ENCODE measurements at regions not wholly inside any gene's neighbourhood (a gene's known extent, or its start where the extent isn't known, plus 50 kb on each side); places are given as distances from the start of the nearest gene placed in this dataset.

DNA sequence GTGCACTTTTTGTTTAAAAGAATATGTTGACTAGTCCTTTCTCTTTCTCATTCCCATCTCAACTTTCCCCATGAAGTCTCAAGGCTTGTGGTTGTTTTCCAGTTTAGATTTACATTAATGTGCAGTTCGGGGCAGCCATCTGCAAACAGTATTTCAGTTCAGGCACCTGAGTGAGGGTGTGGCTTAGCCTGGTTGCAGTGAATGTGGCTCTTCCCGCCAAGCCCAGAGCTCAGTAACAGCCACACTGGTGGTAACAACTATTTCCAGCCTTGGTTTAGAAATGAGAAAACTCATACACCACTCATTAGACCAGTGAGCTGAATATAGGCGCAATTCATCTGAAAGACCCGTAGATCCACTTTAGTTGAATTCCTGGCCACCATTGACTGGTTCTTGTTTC, 394.3 kb downstream of the CMPK2 start:
- Mint-ChIP-seq H3K36me3 (ENCODE audit: insufficient read depth) (no peaks in the 10 kb centered on the region), H3K9me3 (peaks cover 8% of the 10 kb centered on the region), H3K4me1 (no peaks in the 10 kb centered on the region), H3K27me3 (no peaks in the 10 kb centered on the region), H3K4me3 (no peak overlapping the region), H3K27ac (ENCODE audit: low read depth) (no peak overlapping the region)
- ATAC-seq (replicated peaks; ENCODE audit: extremely low read depth, poor library complexity, severe bottlenecking) = no peak
- no peak for DNase-seq (ENCODE audit: low spot score in 2 of 2)

DNA sequence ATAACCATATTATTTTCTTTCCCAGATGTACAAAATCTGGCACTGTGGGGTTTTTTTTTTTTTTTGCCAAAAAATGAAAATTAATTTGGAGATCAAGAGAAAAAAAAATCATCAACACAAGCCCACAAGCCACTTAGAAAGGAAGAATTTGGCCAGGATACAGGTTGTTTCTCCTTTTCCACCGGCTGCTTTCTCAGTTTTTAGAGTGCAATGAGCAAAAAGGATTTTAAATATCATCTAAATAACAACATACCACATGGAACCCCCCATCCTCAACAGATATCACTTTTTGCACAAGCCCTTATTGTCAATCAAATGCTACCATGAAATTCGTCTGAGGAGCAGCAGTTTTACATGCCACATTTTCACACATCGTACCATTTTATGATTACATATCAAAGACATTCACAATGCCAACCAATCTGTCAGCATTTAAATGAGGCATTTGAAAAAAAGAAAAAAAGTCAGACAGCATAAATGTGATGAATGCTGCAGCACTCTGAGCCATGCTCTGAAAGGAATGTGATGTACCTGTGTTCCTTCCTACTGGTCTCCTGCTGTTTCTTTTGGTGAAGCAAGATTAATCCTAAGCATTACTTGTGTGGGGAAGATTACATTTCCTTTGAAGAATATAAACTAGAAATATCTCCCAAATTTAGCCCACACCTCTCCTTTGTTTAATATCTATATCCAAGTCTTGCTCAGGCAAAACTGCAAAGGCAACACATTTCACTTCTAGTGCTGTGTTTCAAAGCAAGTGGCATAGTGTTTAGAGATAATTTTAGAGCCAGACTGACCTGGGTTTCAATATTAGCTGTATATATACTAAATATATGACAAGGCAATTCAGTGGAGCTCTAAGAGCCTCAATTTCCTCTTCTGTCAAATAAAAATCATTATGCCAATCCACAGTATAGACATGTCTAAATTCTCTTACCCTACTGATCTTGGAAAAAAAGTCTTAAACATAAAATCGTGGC, 391.3 kb downstream of the CMPK2 start:
- no peak overlapping the region for H3K27ac Mint-ChIP-seq (ENCODE audit: low read depth)
- H3K9me3 Mint-ChIP-seq = peaks cover 7% of the 10 kb centered on the region
- H3K4me3 Mint-ChIP-seq = no peak overlapping the region
- H3K4me1 Mint-ChIP-seq = no peaks in the 10 kb centered on the region
- no peak for DNase-seq (ENCODE audit: low spot score in 2 of 2)
- H3K27me3 Mint-ChIP-seq = no peaks in the 10 kb centered on the region
- H3K36me3 Mint-ChIP-seq (ENCODE audit: insufficient read depth) = no peaks in the 10 kb centered on the region
- ATAC-seq (replicated peaks; ENCODE audit: extremely low read depth, poor library complexity, severe bottlenecking) = no peak

DNA sequence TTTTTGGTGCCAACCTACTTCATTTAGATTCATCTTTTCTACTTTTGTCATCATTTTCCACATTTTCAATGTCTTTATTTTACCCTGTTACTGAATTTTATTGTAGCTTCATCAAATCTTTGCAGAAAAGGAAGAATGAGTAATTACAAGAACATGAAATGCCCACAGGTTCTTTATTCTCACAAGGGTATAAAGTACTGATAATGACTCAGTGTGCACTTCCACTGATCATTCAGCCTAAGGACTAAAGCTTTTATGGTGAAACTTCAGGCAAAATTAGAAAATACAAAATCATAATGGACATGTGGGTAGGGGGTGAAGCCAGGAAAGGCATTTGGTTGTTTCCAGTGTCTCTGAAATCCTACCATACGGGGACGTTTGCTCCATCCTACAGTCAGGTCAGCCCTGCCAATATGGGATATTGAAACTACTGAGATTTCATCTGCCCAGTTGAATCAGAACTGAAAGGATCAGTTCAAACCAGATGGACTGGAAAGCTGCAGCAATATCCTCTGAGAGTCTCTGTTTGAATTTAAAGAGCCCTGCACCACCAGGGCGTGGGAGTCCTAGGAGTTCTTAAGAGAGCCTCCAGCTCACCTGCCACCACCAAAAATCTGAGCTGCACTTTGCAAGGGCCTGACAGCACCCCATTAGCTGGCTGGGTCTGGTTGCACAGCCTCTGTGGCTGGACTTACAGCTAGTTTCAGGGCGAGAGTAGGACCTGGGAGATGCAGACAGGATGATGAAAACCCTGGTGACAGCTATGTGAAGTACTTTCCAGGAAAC, 390.4 kb downstream of the CMPK2 start:
- H3K27me3 Mint-ChIP-seq = no peaks in the 10 kb centered on the region
- H3K4me1 Mint-ChIP-seq = no peaks in the 10 kb centered on the region
- ATAC-seq (replicated peaks; ENCODE audit: extremely low read depth, poor library complexity, severe bottlenecking) (no peak), DNase-seq (ENCODE audit: low spot score in 2 of 2) (no peak)
- H3K4me3 Mint-ChIP-seq = no peak overlapping the region
- H3K9me3 Mint-ChIP-seq = peaks cover 6% of the 10 kb centered on the region
- H3K36me3 Mint-ChIP-seq (ENCODE audit: insufficient read depth) = no peaks in the 10 kb centered on the region
- H3K27ac Mint-ChIP-seq (ENCODE audit: low read depth) = no peak overlapping the region

DNA sequence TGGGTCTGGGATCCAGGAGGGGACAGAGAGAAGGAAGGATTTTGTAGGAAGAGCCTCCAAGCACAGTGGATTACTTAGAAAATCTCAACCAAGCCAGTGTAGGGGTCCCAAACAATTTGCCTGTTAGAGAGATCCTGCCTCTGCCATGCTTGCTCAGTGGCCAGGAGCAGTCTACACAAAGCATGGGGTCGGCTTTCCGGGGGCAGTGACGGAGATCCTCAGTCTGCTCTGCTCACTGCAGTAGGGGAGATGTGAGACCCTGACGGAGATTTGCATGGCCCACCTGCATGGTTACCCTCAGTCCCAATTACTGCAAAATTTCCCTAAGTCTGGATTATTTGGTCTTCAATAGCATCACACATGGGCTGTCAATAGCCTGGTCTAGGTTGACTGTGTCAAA, 385.2 kb downstream of the CMPK2 start:
- no peak for ATAC-seq (replicated peaks; ENCODE audit: extremely low read depth, poor library complexity, severe bottlenecking)
- no peak for DNase-seq (ENCODE audit: low spot score in 2 of 2)
- Mint-ChIP-seq H3K4me3 (no peak overlapping the region), H3K27me3 (no peaks in the 10 kb centered on the region), H3K9me3 (peaks cover 6% of the 10 kb centered on the region), H3K36me3 (ENCODE audit: insufficient read depth) (no peaks in the 10 kb centered on the region), H3K27ac (ENCODE audit: low read depth) (no peak overlapping the region), H3K4me1 (no peaks in the 10 kb centered on the region)

DNA sequence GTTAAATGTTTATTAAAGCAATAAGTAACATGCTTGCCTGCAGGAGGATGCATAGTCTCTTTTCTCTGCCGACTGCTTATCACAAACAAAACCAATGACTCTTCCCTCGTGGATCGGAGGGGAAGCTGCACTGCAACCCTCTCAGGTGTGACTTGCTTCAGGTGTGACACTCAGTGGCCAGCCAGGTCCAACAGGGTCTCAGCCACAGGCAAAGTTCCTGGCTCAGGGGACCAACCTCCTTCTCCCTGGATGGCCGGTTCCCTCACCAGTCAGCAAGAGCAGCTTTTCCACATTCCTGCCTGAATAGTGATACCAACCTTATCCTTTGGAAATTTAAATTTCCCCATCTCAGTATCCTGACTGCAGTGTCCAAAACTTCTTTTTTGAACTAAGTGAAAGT, 383.5 kb downstream of the CMPK2 start:
- Mint-ChIP-seq H3K27me3 (no peaks in the 10 kb centered on the region), H3K9me3 (no peaks in the 10 kb centered on the region), H3K4me3 (no peak overlapping the region), H3K27ac (ENCODE audit: low read depth) (no peak overlapping the region), H3K4me1 (no peaks in the 10 kb centered on the region), H3K36me3 (ENCODE audit: insufficient read depth) (no peaks in the 10 kb centered on the region)
- DNase-seq (ENCODE audit: low spot score in 2 of 2) (no peak), ATAC-seq (replicated peaks; ENCODE audit: extremely low read depth, poor library complexity, severe bottlenecking) (no peak)

DNA sequence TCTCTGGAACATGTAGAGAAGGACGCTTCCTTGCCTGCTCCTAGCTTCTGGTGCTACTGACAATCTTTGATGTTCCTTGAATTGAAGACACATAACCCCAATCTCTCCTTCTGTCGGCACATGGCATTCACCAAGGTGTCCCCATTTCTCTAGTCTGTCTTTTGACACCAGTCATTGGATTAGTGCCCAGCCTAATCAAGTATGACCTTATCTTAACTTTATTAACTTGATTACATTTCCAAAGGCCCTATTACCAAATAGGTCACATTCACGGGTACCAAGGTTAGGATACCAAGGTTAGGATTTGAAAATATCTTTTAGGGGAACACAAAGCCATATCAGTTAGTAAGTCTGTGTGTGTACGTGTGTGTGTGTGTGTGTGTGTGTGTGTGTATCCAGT, 377.9 kb downstream of the CMPK2 start:
- Mint-ChIP-seq H3K9me3 (no peaks in the 10 kb centered on the region), H3K36me3 (ENCODE audit: insufficient read depth) (no peaks in the 10 kb centered on the region)

DNA sequence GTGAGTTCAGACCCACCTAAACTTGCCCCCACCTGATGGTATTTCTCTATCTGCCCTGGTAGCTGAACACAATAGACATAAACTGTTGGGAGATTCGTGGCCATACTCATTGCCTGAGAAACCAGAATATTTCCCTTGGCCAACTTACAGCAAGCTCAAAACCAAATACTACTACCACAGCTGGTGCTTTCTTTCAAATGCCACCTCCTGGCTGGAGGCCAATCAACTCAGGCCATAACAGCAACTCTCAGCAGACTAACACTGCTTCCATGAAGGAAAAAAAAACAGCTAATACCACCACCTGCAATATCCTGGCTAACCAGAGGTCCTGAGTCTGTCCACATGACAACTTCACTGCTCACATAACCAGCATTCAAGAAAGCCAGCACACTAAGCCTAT, 373.1 kb downstream of the CMPK2 start:
- Mint-ChIP-seq H3K4me1 (no peaks in the 10 kb centered on the region), H3K9me3 (no peaks in the 10 kb centered on the region), H3K27me3 (no peaks in the 10 kb centered on the region), H3K36me3 (ENCODE audit: insufficient read depth) (peaks cover 1% of the 10 kb centered on the region), H3K4me3 (no peak overlapping the region), H3K27ac (ENCODE audit: low read depth) (no peak overlapping the region)
- no peak for ATAC-seq (replicated peaks; ENCODE audit: extremely low read depth, poor library complexity, severe bottlenecking)
- no peak for DNase-seq (ENCODE audit: low spot score in 2 of 2)

More for the DNA sequence above, 377.9 kb downstream of the CMPK2 start:
- no peak for DNase-seq (ENCODE audit: low spot score in 2 of 2)
- Mint-ChIP-seq H3K27me3 (no peaks in the 10 kb centered on the region), H3K27ac (ENCODE audit: low read depth) (no peak overlapping the region), H3K4me1 (no peaks in the 10 kb centered on the region), H3K4me3 (no peak overlapping the region)
- no peak for ATAC-seq (replicated peaks; ENCODE audit: extremely low read depth, poor library complexity, severe bottlenecking)

DNA sequence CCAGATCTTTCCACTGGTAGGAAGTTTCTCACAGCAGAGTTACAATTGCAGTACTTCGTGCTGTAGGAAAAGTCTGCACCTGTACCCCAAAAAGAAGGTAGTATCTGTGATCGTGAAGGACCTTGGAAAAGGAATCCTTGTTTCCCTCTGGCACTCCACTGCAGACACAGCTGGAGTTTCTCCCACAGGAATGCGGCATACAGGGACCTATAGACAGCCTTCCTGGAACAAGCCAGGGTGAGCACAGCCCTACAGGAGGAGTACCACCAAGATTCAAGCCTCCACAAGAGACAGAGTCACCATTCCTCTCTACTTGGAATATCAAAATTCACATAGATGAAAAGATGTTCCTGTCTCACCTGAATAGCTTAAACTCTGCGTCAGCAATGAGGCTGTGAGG, 372.4 kb downstream of the CMPK2 start:
- Mint-ChIP-seq H3K9me3 (no peaks in the 10 kb centered on the region), H3K27me3 (no peaks in the 10 kb centered on the region), H3K4me1 (no peaks in the 10 kb centered on the region), H3K36me3 (ENCODE audit: insufficient read depth) (peaks cover 1% of the 10 kb centered on the region), H3K4me3 (no peak overlapping the region), H3K27ac (ENCODE audit: low read depth) (no peak overlapping the region)
- no peak for DNase-seq (ENCODE audit: low spot score in 2 of 2)
- ATAC-seq (replicated peaks; ENCODE audit: extremely low read depth, poor library complexity, severe bottlenecking) = no peak

DNA sequence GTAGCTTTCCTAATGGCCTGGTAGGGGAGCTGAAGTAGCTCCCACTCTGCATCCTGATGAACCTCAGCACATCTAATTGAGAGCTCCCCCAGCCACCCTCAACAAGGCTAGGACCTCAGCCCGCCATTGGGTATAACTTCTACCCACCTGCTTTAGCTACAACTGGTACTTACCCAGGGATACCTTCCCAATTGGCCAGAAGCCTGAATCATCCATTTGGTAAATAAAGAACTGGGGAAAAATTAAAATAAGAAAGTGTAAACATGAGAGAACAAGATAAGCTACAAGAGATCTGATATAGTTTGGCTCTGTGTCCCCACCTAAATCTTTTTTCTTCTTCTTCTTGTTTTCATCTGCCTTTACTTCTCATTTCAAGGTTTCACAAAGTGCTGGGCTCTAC, 372.0 kb downstream of the CMPK2 start:
- Mint-ChIP-seq H3K4me1 (no peaks in the 10 kb centered on the region), H3K27me3 (no peaks in the 10 kb centered on the region)
- no peak for ATAC-seq (replicated peaks; ENCODE audit: extremely low read depth, poor library complexity, severe bottlenecking)

DNA sequence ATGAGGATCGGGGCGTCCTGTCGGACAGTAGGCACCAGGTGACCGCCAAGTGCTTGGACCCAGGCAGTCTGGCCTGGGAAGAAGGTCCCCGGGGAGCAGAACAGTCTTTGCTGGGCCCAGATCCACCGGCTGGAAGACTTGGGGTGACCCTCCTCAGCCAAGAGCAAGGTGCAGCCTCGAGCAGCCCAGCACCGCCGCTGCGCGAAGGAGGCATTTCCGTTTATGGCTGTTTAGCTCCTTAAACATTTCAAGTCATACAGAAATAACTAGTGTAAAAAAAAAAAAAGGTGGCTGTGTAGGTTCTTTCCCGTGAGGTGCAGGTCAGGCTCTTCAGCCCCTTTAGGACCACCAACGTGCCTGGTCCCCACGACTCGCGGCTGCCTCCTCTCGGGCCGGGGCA, 370.2 kb downstream of the CMPK2 start:
- H3K27me3 Mint-ChIP-seq = no peaks in the 10 kb centered on the region
- H3K36me3 Mint-ChIP-seq (ENCODE audit: insufficient read depth) = peaks cover 1% of the 10 kb centered on the region
- H3K4me3 Mint-ChIP-seq = no peak overlapping the region
- DNase-seq (ENCODE audit: low spot score in 2 of 2) = no peak
- H3K9me3 Mint-ChIP-seq = no peaks in the 10 kb centered on the region
- no peak for ATAC-seq (replicated peaks; ENCODE audit: extremely low read depth, poor library complexity, severe bottlenecking)
- no peak overlapping the region for H3K27ac Mint-ChIP-seq (ENCODE audit: low read depth)
- H3K4me1 Mint-ChIP-seq = no peaks in the 10 kb centered on the region

More for the DNA sequence above, 372.0 kb downstream of the CMPK2 start:
- Mint-ChIP-seq H3K9me3 (no peaks in the 10 kb centered on the region), H3K4me3 (no peak overlapping the region), H3K27ac (ENCODE audit: low read depth) (no peak overlapping the region), H3K36me3 (ENCODE audit: insufficient read depth) (peaks cover 1% of the 10 kb centered on the region)
- no peak for DNase-seq (ENCODE audit: low spot score in 2 of 2)

DNA sequence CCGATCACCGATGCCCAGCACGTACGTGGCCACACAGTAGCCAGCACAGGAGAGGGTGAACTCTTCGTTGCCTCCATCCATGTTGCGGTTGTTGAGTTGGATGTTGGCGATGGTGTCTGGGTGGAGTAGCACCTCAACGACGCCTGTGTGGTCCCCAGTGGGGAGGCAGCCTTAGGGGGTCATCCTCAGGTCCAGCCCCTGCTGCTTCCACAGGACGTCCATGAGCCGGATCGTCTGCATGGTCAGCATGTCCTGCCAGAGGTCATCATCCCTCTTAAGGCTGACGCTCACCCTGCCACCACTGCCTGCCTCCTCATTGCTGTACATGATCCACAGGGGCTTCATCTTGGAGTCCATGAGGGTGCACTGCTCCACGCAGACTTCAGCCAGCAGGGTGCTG, 369.3 kb downstream of the CMPK2 start:
- no peaks in the 10 kb centered on the region for H3K27me3 Mint-ChIP-seq
- H3K4me1 Mint-ChIP-seq = no peaks in the 10 kb centered on the region
- no peak overlapping the region for H3K27ac Mint-ChIP-seq (ENCODE audit: low read depth)
- no peak for DNase-seq (ENCODE audit: low spot score in 2 of 2)
- no peaks in the 10 kb centered on the region for H3K9me3 Mint-ChIP-seq
- H3K36me3 Mint-ChIP-seq (ENCODE audit: insufficient read depth) = peaks cover 1% of the 10 kb centered on the region
- H3K4me3 Mint-ChIP-seq = no peak overlapping the region
- no peak for ATAC-seq (replicated peaks; ENCODE audit: extremely low read depth, poor library complexity, severe bottlenecking)

DNA sequence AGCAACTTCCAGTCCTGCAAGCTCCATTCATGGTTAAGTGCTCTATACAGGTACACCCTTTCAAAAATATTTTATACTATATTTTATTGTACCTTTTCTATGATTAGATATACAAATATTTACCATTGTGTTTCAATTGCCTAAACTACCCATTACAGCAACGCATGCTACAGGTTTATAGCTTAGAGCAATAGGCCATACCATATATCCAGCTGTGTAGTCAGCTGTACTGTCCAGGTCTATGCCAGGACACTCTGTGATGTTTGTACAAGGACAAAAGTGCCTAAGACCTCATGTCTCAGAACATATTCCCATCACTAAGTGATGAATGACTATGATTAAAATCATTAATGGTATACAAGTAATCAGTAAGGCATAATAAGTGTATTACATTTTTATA, 368.7 kb downstream of the CMPK2 start:
- no peak for ATAC-seq (replicated peaks; ENCODE audit: extremely low read depth, poor library complexity, severe bottlenecking)
- no peaks in the 10 kb centered on the region for H3K4me1 Mint-ChIP-seq
- H3K36me3 Mint-ChIP-seq (ENCODE audit: insufficient read depth) = peaks cover 1% of the 10 kb centered on the region
- no peak overlapping the region for H3K4me3 Mint-ChIP-seq
- H3K27ac Mint-ChIP-seq (ENCODE audit: low read depth) = no peak overlapping the region
- H3K9me3 Mint-ChIP-seq = no peaks in the 10 kb centered on the region
- no peak for DNase-seq (ENCODE audit: low spot score in 2 of 2)
- no peaks in the 10 kb centered on the region for H3K27me3 Mint-ChIP-seq

DNA sequence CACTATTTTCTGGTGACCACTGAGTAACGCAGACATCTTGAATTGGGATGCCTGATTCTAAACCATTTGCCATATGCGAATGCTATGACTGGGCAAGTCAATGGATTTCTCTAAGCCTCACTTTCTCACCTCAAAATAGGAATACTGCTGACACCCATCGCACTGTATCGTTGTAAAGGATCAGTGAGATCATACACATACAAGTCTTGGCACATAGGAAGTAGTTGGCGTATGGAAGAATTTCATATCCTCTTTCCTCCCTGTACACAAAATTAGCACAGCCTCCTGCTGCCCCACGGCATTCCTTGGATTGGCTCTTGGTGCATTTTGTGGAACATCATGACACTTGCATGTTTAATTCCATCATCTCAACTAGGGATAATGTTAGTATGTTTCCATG, 366.9 kb downstream of the CMPK2 start:
- no peaks in the 10 kb centered on the region for H3K27me3 Mint-ChIP-seq
- H3K4me1 Mint-ChIP-seq = no peaks in the 10 kb centered on the region
- no peak for ATAC-seq (replicated peaks; ENCODE audit: extremely low read depth, poor library complexity, severe bottlenecking)
- H3K4me3 Mint-ChIP-seq = no peak overlapping the region
- DNase-seq (ENCODE audit: low spot score in 2 of 2) = no peak
- H3K36me3 Mint-ChIP-seq (ENCODE audit: insufficient read depth) = peaks cover 1% of the 10 kb centered on the region
- H3K27ac Mint-ChIP-seq (ENCODE audit: low read depth) = no peak overlapping the region
- no peaks in the 10 kb centered on the region for H3K9me3 Mint-ChIP-seq

Measured in central memory CD8-positive, alpha-beta T cell (primary cell).